ENCODE measurements at regions not wholly inside any gene's neighbourhood (a gene's known extent, or its start where the extent isn't known, plus 50 kb on each side); places are given as distances from the start of the nearest gene placed in this dataset.

DNA sequence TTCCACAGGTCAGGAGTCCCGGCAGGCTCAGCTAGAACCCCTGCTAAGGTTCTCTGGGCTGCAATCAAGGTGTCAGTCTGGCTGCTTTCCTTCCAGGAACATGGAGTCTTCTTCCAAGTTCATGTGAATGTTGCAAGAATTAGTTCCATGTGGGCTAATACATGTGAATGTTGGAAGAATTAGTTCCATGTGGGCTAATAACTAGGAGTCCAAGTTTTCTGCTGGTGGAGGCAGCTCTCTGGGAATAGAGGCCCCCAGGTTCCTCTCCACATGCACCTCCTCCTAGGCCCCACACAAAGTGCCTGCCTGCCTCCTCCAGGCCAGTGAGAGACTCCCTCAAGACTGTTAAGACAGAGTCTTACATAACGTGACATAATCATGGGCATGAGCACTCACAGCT lies 140.8 kb upstream of the SLC35G4 start:
- H3K27ac ChIP-seq = no peak overlapping the region
- H4K20me1 ChIP-seq (ENCODE audit: insufficient read depth, poor library complexity, severe bottlenecking) = no peaks in the 10 kb centered on the region
- TF ChIP-seq EZH2phosphoT487 (IDR thresholded peaks at IDR 0.05; ENCODE audit: low read depth, severe bottlenecking, unreplicated experiment) = no peak
- TF ChIP-seq, protein P1, sequence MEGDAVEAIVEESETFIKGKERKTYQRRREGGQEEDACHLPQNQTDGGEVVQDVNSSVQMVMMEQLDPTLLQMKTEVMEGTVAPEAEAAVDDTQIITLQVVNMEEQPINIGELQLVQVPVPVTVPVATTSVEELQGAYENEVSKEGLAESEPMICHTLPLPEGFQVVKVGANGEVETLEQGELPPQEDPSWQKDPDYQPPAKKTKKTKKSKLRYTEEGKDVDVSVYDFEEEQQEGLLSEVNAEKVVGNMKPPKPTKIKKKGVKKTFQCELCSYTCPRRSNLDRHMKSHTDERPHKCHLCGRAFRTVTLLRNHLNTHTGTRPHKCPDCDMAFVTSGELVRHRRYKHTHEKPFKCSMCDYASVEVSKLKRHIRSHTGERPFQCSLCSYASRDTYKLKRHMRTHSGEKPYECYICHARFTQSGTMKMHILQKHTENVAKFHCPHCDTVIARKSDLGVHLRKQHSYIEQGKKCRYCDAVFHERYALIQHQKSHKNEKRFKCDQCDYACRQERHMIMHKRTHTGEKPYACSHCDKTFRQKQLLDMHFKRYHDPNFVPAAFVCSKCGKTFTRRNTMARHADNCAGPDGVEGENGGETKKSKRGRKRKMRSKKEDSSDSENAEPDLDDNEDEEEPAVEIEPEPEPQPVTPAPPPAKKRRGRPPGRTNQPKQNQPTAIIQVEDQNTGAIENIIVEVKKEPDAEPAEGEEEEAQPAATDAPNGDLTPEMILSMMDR (IDR thresholded peaks at IDR 0.05; ENCODE audit: poor library complexity) = no peak
- TF ChIP-seq EZH2 (IDR thresholded peaks at IDR 0.05; ENCODE audit: borderline replicate concordance) = no peak
- no peaks in the 10 kb centered on the region for H3K27me3 ChIP-seq
- H3K4me1 ChIP-seq (ENCODE audit: insufficient read depth) = no peaks in the 10 kb centered on the region
- H3K9me3 ChIP-seq (ENCODE audit: low read depth) = no peaks in the 10 kb centered on the region
- no peaks in the 10 kb centered on the region for H3K79me2 ChIP-seq
- no peaks in the 10 kb centered on the region for H3K9me2 ChIP-seq (replicated peaks; ENCODE audit: insufficient read depth)
- no peak overlapping the region for H3K4me3 ChIP-seq
- no peaks in the 10 kb centered on the region for H3K36me3 ChIP-seq (replicated peaks; ENCODE audit: insufficient read depth, low read depth)
- 76% methylated on average over 2 of the region's 2 CpGs for WGBS (ENCODE audit: low lambda C conversion rate, missing lambda C conversion rate)
- no peak for DNase-seq (ENCODE audit: low spot score)
- no peak overlapping the region for H2AFZ ChIP-seq
- no peak overlapping the region for H3K4me2 ChIP-seq

GRCh38 chr18:11468120-11468519 lies 141.3 kb upstream of the SLC35G4 start:
- H3K9me2 ChIP-seq (replicated peaks; ENCODE audit: insufficient read depth) = no peaks in the 10 kb centered on the region
- H3K4me1 ChIP-seq (ENCODE audit: insufficient read depth) = no peaks in the 10 kb centered on the region
- 93% methylated on average over 3 of the region's 3 CpGs for WGBS (ENCODE audit: low lambda C conversion rate, missing lambda C conversion rate)
- H3K4me3 ChIP-seq = no peak overlapping the region
- no peaks in the 10 kb centered on the region for H3K36me3 ChIP-seq (replicated peaks; ENCODE audit: insufficient read depth, low read depth)
- H3K27ac ChIP-seq = no peak overlapping the region
- DNase-seq (ENCODE audit: low spot score) = no peak
- no peak overlapping the region for H3K4me2 ChIP-seq
- no peaks in the 10 kb centered on the region for H3K9me3 ChIP-seq (ENCODE audit: low read depth)
- H2AFZ ChIP-seq = no peak overlapping the region
- TF ChIP-seq EZH2phosphoT487 (IDR thresholded peaks at IDR 0.05; ENCODE audit: low read depth, severe bottlenecking, unreplicated experiment) (no peak), EZH2 (IDR thresholded peaks at IDR 0.05; ENCODE audit: borderline replicate concordance) (no peak)
- TF ChIP-seq, protein P1 (IDR thresholded peaks at IDR 0.05; ENCODE audit: poor library complexity) = no peak
- H4K20me1 ChIP-seq (ENCODE audit: insufficient read depth, poor library complexity, severe bottlenecking) = no peaks in the 10 kb centered on the region
- H3K79me2 ChIP-seq = no peaks in the 10 kb centered on the region
- no peaks in the 10 kb centered on the region for H3K27me3 ChIP-seq

DNA sequence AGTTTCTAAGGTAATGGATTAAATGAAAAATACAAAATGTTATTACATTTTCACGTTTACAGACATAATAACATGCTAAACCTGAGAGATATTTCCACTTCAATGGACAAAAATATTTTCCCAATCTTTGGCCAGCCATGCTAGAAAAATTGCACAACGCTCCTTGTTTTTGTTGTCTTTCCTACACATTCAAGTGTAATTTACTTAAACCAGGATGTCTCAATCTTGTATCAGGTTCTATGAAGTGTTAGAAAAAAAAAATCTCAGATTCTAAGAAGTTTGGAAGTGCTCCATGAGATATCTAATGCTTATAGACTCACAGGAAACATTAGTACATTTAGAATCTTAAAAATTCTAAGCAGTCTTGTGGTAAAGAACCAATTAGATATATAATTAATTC lies 141.8 kb upstream of the SLC35G4 start:
- H3K9me2 ChIP-seq (replicated peaks; ENCODE audit: insufficient read depth) = no peaks in the 10 kb centered on the region
- H3K27me3 ChIP-seq = no peaks in the 10 kb centered on the region
- H3K27ac ChIP-seq = no peak overlapping the region
- no peaks in the 10 kb centered on the region for H3K79me2 ChIP-seq
- H3K9me3 ChIP-seq (ENCODE audit: low read depth) = no peaks in the 10 kb centered on the region
- no peak overlapping the region for H3K4me2 ChIP-seq
- H3K36me3 ChIP-seq (replicated peaks; ENCODE audit: insufficient read depth, low read depth) = no peaks in the 10 kb centered on the region
- WGBS (ENCODE audit: low lambda C conversion rate, missing lambda C conversion rate) = 93% methylated on average over 2 of the region's 2 CpGs
- DNase-seq (ENCODE audit: low spot score) = no peak
- H4K20me1 ChIP-seq (ENCODE audit: insufficient read depth, poor library complexity, severe bottlenecking) = no peaks in the 10 kb centered on the region
- no peak for TF ChIP-seq EZH2phosphoT487 (IDR thresholded peaks at IDR 0.05; ENCODE audit: low read depth, severe bottlenecking, unreplicated experiment)
- no peak for TF ChIP-seq EZH2 (IDR thresholded peaks at IDR 0.05; ENCODE audit: borderline replicate concordance)
- TF ChIP-seq, protein P1 (IDR thresholded peaks at IDR 0.05; ENCODE audit: poor library complexity) = no peak
- H3K4me3 ChIP-seq = no peak overlapping the region
- no peaks in the 10 kb centered on the region for H3K4me1 ChIP-seq (ENCODE audit: insufficient read depth)
- no peak overlapping the region for H2AFZ ChIP-seq

- Histone ChIP-seq H4K20me1 (ENCODE audit: insufficient read depth, poor library complexity, severe bottlenecking) (no peaks in the 10 kb centered on the region), H3K27ac (no peak overlapping the region), H3K9me2 (replicated peaks; ENCODE audit: insufficient read depth) (no peaks in the 10 kb centered on the region), H3K79me2 (no peaks in the 10 kb centered on the region), H3K27me3 (no peaks in the 10 kb centered on the region), H3K4me3 (no peak overlapping the region), H3K4me2 (no peak overlapping the region), H3K36me3 (replicated peaks; ENCODE audit: insufficient read depth, low read depth) (no peaks in the 10 kb centered on the region), H3K4me1 (ENCODE audit: insufficient read depth) (no peaks in the 10 kb centered on the region), H2AFZ (no peak overlapping the region), H3K9me3 (ENCODE audit: low read depth) (no peaks in the 10 kb centered on the region)
- WGBS (ENCODE audit: low lambda C conversion rate, missing lambda C conversion rate) = 92% methylated on average over 2 of the region's 2 CpGs
- no peak for DNase-seq (ENCODE audit: low spot score)
- no peak for TF ChIP-seq EZH2 (IDR thresholded peaks at IDR 0.05; ENCODE audit: borderline replicate concordance)
- no peak for TF ChIP-seq EZH2phosphoT487 (IDR thresholded peaks at IDR 0.05; ENCODE audit: low read depth, severe bottlenecking, unreplicated experiment)
- TF ChIP-seq, protein P1 (IDR thresholded peaks at IDR 0.05; ENCODE audit: poor library complexity) = no peak
Observed at GRCh38 chr18:11464129-11464528, 145.3 kb upstream of the SLC35G4 start.

Data from hepatocyte (in vitro differentiated cells).